ENCODE measurements at regions not wholly inside any gene's neighbourhood (a gene's known extent, or its start where the extent isn't known, plus 50 kb on each side); places are given as distances from the start of the nearest gene placed in this dataset.

- Mint-ChIP-seq H3K4me1 (ENCODE audit: low read depth) (peaks cover 48% of the 10 kb centered on the region), H3K4me3 (no peak overlapping the region), H3K27me3 (ENCODE audit: low read depth) (no peaks in the 10 kb centered on the region), H3K36me3 (ENCODE audit: low read depth) (peaks cover 12% of the 10 kb centered on the region), H3K9me3 (peaks cover 11% of the 10 kb centered on the region), H3K27ac (peak overlapping the region; percentile 90)
- no peak for DNase-seq (ENCODE audit: low spot score)
These were observed 152.7 kb downstream of the CD83 start for GRCh38 chr6:14270142-14270893.

- peak overlapping the region; percentile 72 for H3K4me3 Mint-ChIP-seq
- peak; percentile 77 for DNase-seq (ENCODE audit: low spot score)
- peaks cover 11% of the 10 kb centered on the region for H3K9me3 Mint-ChIP-seq
- no peaks in the 10 kb centered on the region for H3K27me3 Mint-ChIP-seq (ENCODE audit: low read depth)
- peaks cover 50% of the 10 kb centered on the region for H3K4me1 Mint-ChIP-seq (ENCODE audit: low read depth)
- H3K27ac Mint-ChIP-seq, result peak overlapping the region; percentile 90
- peaks cover 12% of the 10 kb centered on the region for H3K36me3 Mint-ChIP-seq (ENCODE audit: low read depth)
These were observed 153.6 kb downstream of the CD83 start for GRCh38 chr6:14270925-14271788.

- Mint-ChIP-seq H3K27ac (peak overlapping the region; percentile 90), H3K27me3 (ENCODE audit: low read depth) (no peaks in the 10 kb centered on the region), H3K4me3 (peak overlapping the region; percentile 72), H3K9me3 (peaks cover 11% of the 10 kb centered on the region), H3K36me3 (ENCODE audit: low read depth) (peaks cover 12% of the 10 kb centered on the region), H3K4me1 (ENCODE audit: low read depth) (peaks cover 55% of the 10 kb centered on the region)
- no peak for DNase-seq (ENCODE audit: low spot score)
These were observed 154.5 kb downstream of the CD83 start for GRCh38 chr6:14271789-14272736.

- no peak for DNase-seq (ENCODE audit: low spot score)
- Mint-ChIP-seq H3K27me3 (ENCODE audit: low read depth) (no peaks in the 10 kb centered on the region), H3K36me3 (ENCODE audit: low read depth) (peaks cover 12% of the 10 kb centered on the region), H3K27ac (no peak overlapping the region), H3K4me1 (ENCODE audit: low read depth) (peaks cover 61% of the 10 kb centered on the region), H3K9me3 (peaks cover 11% of the 10 kb centered on the region), H3K4me3 (no peak overlapping the region)
These were observed 155.1 kb downstream of the CD83 start for GRCh38 chr6:14272737-14273085.

GRCh38 chr6:14273191-14273590 lies 155.6 kb downstream of the CD83 start:
- Mint-ChIP-seq H3K27ac (no peak overlapping the region), H3K9me3 (peaks cover 11% of the 10 kb centered on the region), H3K27me3 (ENCODE audit: low read depth) (no peaks in the 10 kb centered on the region), H3K4me3 (no peak overlapping the region), H3K4me1 (ENCODE audit: low read depth) (peaks cover 65% of the 10 kb centered on the region), H3K36me3 (ENCODE audit: low read depth) (peaks cover 12% of the 10 kb centered on the region)
- no peak for DNase-seq (ENCODE audit: low spot score)

GRCh38 chr6:14274016-14274415 lies 156.4 kb downstream of the CD83 start:
- Mint-ChIP-seq H3K27me3 (ENCODE audit: low read depth) (no peaks in the 10 kb centered on the region), H3K4me3 (no peak overlapping the region), H3K4me1 (ENCODE audit: low read depth) (peaks cover 67% of the 10 kb centered on the region), H3K36me3 (ENCODE audit: low read depth) (peaks cover 12% of the 10 kb centered on the region), H3K27ac (peak overlapping the region; percentile 16), H3K9me3 (peaks cover 11% of the 10 kb centered on the region)
- no peak for DNase-seq (ENCODE audit: low spot score)

GRCh38 chr6:14274546-14275492 lies 157.2 kb downstream of the CD83 start:
- Mint-ChIP-seq H3K36me3 (ENCODE audit: low read depth) (peaks cover 12% of the 10 kb centered on the region), H3K27ac (peak overlapping the region; percentile 34), H3K27me3 (ENCODE audit: low read depth) (no peaks in the 10 kb centered on the region), H3K4me1 (ENCODE audit: low read depth) (peaks cover 62% of the 10 kb centered on the region), H3K9me3 (peaks cover 15% of the 10 kb centered on the region), H3K4me3 (no peak overlapping the region)
- no peak for DNase-seq (ENCODE audit: low spot score)

- peaks cover 57% of the 10 kb centered on the region for H3K4me1 Mint-ChIP-seq (ENCODE audit: low read depth)
- no peak overlapping the region for H3K27ac Mint-ChIP-seq
- peak overlapping the region; percentile 19 for H3K4me3 Mint-ChIP-seq
These were observed 157.9 kb downstream of the CD83 start for GRCh38 chr6:14275493-14275851.

GRCh38 chr6:14276071-14276470 lies 158.5 kb downstream of the CD83 start:
- Mint-ChIP-seq H3K27ac (peak overlapping the region; percentile 99), H3K4me3 (peak overlapping the region; percentile 3), H3K9me3 (peaks cover 21% of the 10 kb centered on the region), H3K36me3 (ENCODE audit: low read depth) (peaks cover 11% of the 10 kb centered on the region), H3K27me3 (ENCODE audit: low read depth) (no peaks in the 10 kb centered on the region), H3K4me1 (ENCODE audit: low read depth) (peaks cover 52% of the 10 kb centered on the region)
- DNase-seq (ENCODE audit: low spot score), result no peak

More at GRCh38 chr6:14275493-14275851, 157.9 kb downstream of the CD83 start:
- Mint-ChIP-seq H3K36me3 (ENCODE audit: low read depth) (peaks cover 12% of the 10 kb centered on the region), H3K27me3 (ENCODE audit: low read depth) (no peaks in the 10 kb centered on the region), H3K9me3 (peaks cover 21% of the 10 kb centered on the region)
- DNase-seq (ENCODE audit: low spot score), result no peak

- Mint-ChIP-seq H3K4me1 (ENCODE audit: low read depth) (peaks cover 47% of the 10 kb centered on the region), H3K9me3 (peaks cover 21% of the 10 kb centered on the region), H3K36me3 (ENCODE audit: low read depth) (peaks cover 10% of the 10 kb centered on the region), H3K27ac (peak overlapping the region; percentile 99), H3K27me3 (ENCODE audit: low read depth) (no peaks in the 10 kb centered on the region), H3K4me3 (peak overlapping the region; percentile 62)
- peak; percentile 30 for DNase-seq (ENCODE audit: low spot score)
These were observed 159.3 kb downstream of the CD83 start for GRCh38 chr6:14276667-14277404.

GRCh38 chr6:14277405-14277930 lies 159.9 kb downstream of the CD83 start:
- DNase-seq (ENCODE audit: low spot score), result no peak
- H3K9me3 Mint-ChIP-seq, result peaks cover 15% of the 10 kb centered on the region
- peaks cover 42% of the 10 kb centered on the region for H3K4me1 Mint-ChIP-seq (ENCODE audit: low read depth)
- H3K36me3 Mint-ChIP-seq (ENCODE audit: low read depth), result peaks cover 5% of the 10 kb centered on the region
- peak overlapping the region; percentile 62 for H3K4me3 Mint-ChIP-seq
- peak overlapping the region; percentile 99 for H3K27ac Mint-ChIP-seq
- H3K27me3 Mint-ChIP-seq (ENCODE audit: low read depth), result no peaks in the 10 kb centered on the region

GRCh38 chr6:14278006-14278405 lies 160.4 kb downstream of the CD83 start:
- Mint-ChIP-seq H3K27me3 (ENCODE audit: low read depth) (no peaks in the 10 kb centered on the region), H3K9me3 (peaks cover 12% of the 10 kb centered on the region), H3K27ac (peak overlapping the region; percentile 99), H3K36me3 (ENCODE audit: low read depth) (peaks cover 3% of the 10 kb centered on the region), H3K4me3 (peak overlapping the region; percentile 62), H3K4me1 (ENCODE audit: low read depth) (peaks cover 42% of the 10 kb centered on the region)
- no peak for DNase-seq (ENCODE audit: low spot score)

All from T-helper 2 cell treated with Interferon-gamma antibody and Interleukin-4, amounts not matched to agents 5 μg/mL and 100 μg/mL, for 36 hours (primary cell).